Panc1 (cell line): ENCODE measurements at regions not wholly inside any gene's neighbourhood (a gene's known extent, or its start where the extent isn't known, plus 50 kb on each side); places are given as distances from the start of the nearest gene placed in this dataset.

Experiments used
- ATAC-seq: fragments of 200-7000 bp; cut with Tn5 transposase; 2 replicates; pipeline ENCODE4 v1.9.1; 2020; ENCODE audit warnings: mild to moderate bottlenecking, moderate library complexity
- BruUV-seq: library from RNA; stranded (reverse); fragments of 400-500 nt; replicated peaks from 2 replicates; lab custom pipeline; 2021; lab: Mats Ljungman, UMichigan
- CTCF ChIA-PET: fragments of 300-600 bp; sonication (Branson Sonifier 250); formaldehyde crosslinking; loops from one replicate; lab custom pipeline; 2022; ENCODE audit warnings: antibody characterized with exemption; lab: Charles Lee
- POLR2A ChIA-PET: fragments of 300-600 bp; sonication (Branson Sonifier 250); formaldehyde crosslinking; loops from one replicate; lab custom pipeline; 2022; ENCODE audit warnings: antibody characterized with exemption; lab: Charles Lee
- DNase-seq: peaks from one replicate; pipeline ENCODE4 v3.0.0-alpha.2; 2010; ENCODE audit warnings: low read depth, low spot score
- H3K27ac ChIP-seq: 2 replicates; pipeline ENCODE4 v1.5.1; 2011; ENCODE audit warnings: mild to moderate bottlenecking, low read length, inconsistent platforms
- H3K27me3 ChIP-seq: fragments of 200-500 bp; sonication (Bioruptor generic); 2 replicates; pipeline ENCODE4 v1.6.0; 2014; ENCODE audit warnings: low read length, inconsistent platforms; ENCODE audit not compliant: control insufficient read depth, insufficient read depth
- H3K36me3 ChIP-seq: fragments of 200-500 bp; sonication (Bioruptor generic); 2 replicates; pipeline ENCODE4 v1.5.1; 2014; ENCODE audit warnings: inconsistent platforms, mild to moderate bottlenecking, low read length, moderate library complexity; ENCODE audit not compliant: control insufficient read depth, insufficient read depth
- H3K4me1 ChIP-seq: 2 replicates; pipeline ENCODE4 v1.5.1; 2011; ENCODE audit warnings: inconsistent platforms, mild to moderate bottlenecking, low read length, moderate library complexity; ENCODE audit not compliant: control insufficient read depth, insufficient read depth
- H3K4me3 ChIP-seq, 2 experiments: 2 replicates each; pipeline ENCODE4 v1.5.1; 2011 to 2012; ENCODE audit warnings: low read depth in 2 of 2, low read length in 2 of 2, mild to moderate bottlenecking in 2 of 2, inconsistent platforms in 1 of 2, moderate library complexity in 1 of 2
- H3K9me3 ChIP-seq: fragments of 200-500 bp; sonication (Bioruptor generic); 2 replicates; pipeline ENCODE4 v1.5.1; 2014; ENCODE audit warnings: low read depth, mild to moderate bottlenecking, inconsistent platforms, low read length, moderate library complexity; ENCODE audit not compliant: control insufficient read depth, insufficient read depth
- POLR2AphosphoS5 ChIP-seq: IDR thresholded peaks from 2 replicates; pipeline ENCODE4 v1.6.1; 2012; ENCODE audit warnings: mild to moderate bottlenecking, low read depth, low read length, moderate library complexity
- SIN3A ChIP-seq: IDR thresholded peaks from 2 replicates; pipeline ENCODE4 v1.6.1; 2012; ENCODE audit warnings: low read depth, mild to moderate bottlenecking, low read length, moderate library complexity, borderline replicate concordance; ENCODE audit not compliant: insufficient read depth
- TCF7L2 ChIP-seq: IDR thresholded peaks from 2 replicates; pipeline ENCODE4 v1.6.1; 2011; ENCODE audit warnings: mild to moderate bottlenecking, low read depth, low read length, inconsistent platforms
- in situ Hi-C: cut with HindIII; loops from 2 replicates; pipeline ENCODE4 v1.10.0; 2016; ENCODE audit warnings: low sequenced_read_pairs, low pct_unique_long_range_greater_than_20kb
- intact Hi-C: fragments of 100-400 bp; cut with micrococcal nuclease; formaldehyde crosslinking; loops from one replicate; pipeline ENCODE4 v1.10.0; 2022; ENCODE audit not compliant: unreplicated experiment
- TF ChIP-seq, protein P1 (sequence below): fragments of 450-650 bp; IDR thresholded peaks from 2 replicates; pipeline ENCODE4 v1.5.1; 2017; ENCODE audit warnings: mild to moderate bottlenecking
- TF ChIP-seq, protein P2 (sequence below), 2 experiments: IDR thresholded peaks; 2 replicates each; pipeline ENCODE4 v1.6.1; 2011 to 2012; ENCODE audit warnings: low read depth in 2 of 2, control low read depth in 1 of 2, low read length in 1 of 2, mild to moderate bottlenecking in 1 of 2, moderate library complexity in 1 of 2; ENCODE audit not compliant: insufficient read depth in 1 of 2

DNA sequence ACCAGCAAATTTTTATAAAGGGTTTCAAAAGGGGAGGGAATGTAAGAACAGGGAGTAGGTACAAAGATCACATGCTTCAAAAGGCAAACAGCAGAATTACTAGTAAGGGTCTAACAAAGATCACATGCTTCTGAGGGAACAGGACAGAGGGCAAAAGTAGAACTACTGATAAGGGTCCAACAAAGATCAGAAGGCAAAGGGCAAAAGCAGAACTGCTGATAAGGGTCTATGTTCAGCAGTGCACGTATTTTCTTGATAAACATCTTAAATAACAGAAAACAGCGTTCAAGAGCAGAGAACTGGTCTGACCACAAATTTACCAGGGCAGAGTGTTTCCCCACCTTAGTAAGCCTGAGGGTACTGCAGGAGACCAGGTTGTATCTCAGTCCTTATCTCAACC lies 469.5 kb upstream of the PIK3R1 start:
- intact Hi-C loops (no loop called here), in situ Hi-C loops (no loop called here)
- no peak for DNase-seq
- Histone ChIP-seq H3K4me1 (no peaks in the 10 kb centered on the region), H3K36me3 (no peaks in the 10 kb centered on the region), H3K4me3 (no peak overlapping the region), H3K27ac (no peak overlapping the region), H3K9me3 (no peaks in the 10 kb centered on the region), H3K27me3 (no peaks in the 10 kb centered on the region)
- POLR2A ChIA-PET, result no interaction called here
- TF ChIP-seq TCF7L2, result no peak
- TF ChIP-seq, protein P1, sequence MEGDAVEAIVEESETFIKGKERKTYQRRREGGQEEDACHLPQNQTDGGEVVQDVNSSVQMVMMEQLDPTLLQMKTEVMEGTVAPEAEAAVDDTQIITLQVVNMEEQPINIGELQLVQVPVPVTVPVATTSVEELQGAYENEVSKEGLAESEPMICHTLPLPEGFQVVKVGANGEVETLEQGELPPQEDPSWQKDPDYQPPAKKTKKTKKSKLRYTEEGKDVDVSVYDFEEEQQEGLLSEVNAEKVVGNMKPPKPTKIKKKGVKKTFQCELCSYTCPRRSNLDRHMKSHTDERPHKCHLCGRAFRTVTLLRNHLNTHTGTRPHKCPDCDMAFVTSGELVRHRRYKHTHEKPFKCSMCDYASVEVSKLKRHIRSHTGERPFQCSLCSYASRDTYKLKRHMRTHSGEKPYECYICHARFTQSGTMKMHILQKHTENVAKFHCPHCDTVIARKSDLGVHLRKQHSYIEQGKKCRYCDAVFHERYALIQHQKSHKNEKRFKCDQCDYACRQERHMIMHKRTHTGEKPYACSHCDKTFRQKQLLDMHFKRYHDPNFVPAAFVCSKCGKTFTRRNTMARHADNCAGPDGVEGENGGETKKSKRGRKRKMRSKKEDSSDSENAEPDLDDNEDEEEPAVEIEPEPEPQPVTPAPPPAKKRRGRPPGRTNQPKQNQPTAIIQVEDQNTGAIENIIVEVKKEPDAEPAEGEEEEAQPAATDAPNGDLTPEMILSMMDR, result no peak
- TF ChIP-seq SIN3A, result no peak
- TF ChIP-seq POLR2AphosphoS5, result no peak
- TF ChIP-seq, protein P2, sequence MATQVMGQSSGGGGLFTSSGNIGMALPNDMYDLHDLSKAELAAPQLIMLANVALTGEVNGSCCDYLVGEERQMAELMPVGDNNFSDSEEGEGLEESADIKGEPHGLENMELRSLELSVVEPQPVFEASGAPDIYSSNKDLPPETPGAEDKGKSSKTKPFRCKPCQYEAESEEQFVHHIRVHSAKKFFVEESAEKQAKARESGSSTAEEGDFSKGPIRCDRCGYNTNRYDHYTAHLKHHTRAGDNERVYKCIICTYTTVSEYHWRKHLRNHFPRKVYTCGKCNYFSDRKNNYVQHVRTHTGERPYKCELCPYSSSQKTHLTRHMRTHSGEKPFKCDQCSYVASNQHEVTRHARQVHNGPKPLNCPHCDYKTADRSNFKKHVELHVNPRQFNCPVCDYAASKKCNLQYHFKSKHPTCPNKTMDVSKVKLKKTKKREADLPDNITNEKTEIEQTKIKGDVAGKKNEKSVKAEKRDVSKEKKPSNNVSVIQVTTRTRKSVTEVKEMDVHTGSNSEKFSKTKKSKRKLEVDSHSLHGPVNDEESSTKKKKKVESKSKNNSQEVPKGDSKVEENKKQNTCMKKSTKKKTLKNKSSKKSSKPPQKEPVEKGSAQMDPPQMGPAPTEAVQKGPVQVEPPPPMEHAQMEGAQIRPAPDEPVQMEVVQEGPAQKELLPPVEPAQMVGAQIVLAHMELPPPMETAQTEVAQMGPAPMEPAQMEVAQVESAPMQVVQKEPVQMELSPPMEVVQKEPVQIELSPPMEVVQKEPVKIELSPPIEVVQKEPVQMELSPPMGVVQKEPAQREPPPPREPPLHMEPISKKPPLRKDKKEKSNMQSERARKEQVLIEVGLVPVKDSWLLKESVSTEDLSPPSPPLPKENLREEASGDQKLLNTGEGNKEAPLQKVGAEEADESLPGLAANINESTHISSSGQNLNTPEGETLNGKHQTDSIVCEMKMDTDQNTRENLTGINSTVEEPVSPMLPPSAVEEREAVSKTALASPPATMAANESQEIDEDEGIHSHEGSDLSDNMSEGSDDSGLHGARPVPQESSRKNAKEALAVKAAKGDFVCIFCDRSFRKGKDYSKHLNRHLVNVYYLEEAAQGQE (IDR thresholded peaks at IDR 0.05; ENCODE audit: insufficient read depth in 1 of 2, low read depth in 2 of 2, low read length in 1 of 2), result no peak
- BruUV-seq, result no TSS peak
- no peak for ATAC-seq
- CTCF ChIA-PET, result no interaction called here

DNA sequence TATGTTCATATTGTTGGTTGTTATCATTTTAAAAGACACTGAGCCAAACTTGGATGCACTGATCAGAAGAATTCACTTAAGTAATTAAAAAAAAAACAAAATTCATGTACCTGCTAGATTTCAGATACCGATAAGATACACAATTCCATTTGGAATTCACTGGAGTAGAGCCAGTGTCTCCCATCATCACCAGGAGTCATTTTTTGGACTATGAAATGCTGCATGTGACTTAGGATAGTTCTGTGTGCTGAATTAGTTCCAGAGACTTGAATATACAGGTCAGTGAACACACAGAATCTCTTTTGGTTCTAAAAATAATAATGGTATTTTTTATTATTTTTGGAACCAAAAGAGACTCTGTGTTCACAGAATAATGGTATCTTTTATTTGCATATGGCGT lies 482.6 kb upstream of the PIK3R1 start:
- TF ChIP-seq TCF7L2, result no peak
- BruUV-seq, result no TSS peak
- intact Hi-C loops (no loop called here), in situ Hi-C loops (no loop called here)
- H3K4me3 ChIP-seq, result no peak overlapping the region
- no peaks in the 10 kb centered on the region for H3K27me3 ChIP-seq
- DNase-seq, result no peak
- ChIA-PET CTCF (no interaction called here), POLR2A (no interaction called here)
- H3K4me1 ChIP-seq, result no peaks in the 10 kb centered on the region
- no peaks in the 10 kb centered on the region for H3K9me3 ChIP-seq
- no peaks in the 10 kb centered on the region for H3K36me3 ChIP-seq
- no peak for ATAC-seq
- no peak overlapping the region for H3K27ac ChIP-seq

DNA sequence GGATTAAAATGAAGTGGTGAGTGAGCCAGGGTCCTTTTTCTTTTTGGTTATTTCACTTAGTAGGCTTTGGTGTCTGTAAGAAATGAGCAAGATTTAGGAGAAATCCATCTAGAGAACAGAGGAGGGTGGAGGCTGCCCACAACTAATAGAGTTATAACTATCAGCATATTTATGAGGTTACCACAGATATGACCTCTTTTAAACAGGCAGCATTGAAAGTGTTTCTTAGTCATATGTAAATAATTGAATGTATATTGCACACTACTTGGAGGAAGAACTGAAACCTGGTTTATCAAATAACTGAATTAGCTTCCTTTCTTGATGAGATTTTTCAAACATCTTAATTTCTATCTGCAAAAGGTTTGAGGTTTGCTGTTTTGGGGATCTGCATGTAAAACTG lies 483.1 kb upstream of the PIK3R1 start:
- Histone ChIP-seq H3K36me3 (no peaks in the 10 kb centered on the region), H3K4me1 (no peaks in the 10 kb centered on the region), H3K4me3 (no peak overlapping the region), H3K27ac (no peak overlapping the region), H3K27me3 (no peaks in the 10 kb centered on the region), H3K9me3 (no peaks in the 10 kb centered on the region)
- no TSS peak for BruUV-seq
- ATAC-seq (no peak), DNase-seq (no peak)
- ChIA-PET CTCF (no interaction called here), POLR2A (no interaction called here)
- in situ Hi-C loops, result no loop called here
- TF ChIP-seq SIN3A, result no peak
- no peak for TF ChIP-seq POLR2AphosphoS5
- TF ChIP-seq, protein P1, result no peak
- no peak for TF ChIP-seq TCF7L2
- TF ChIP-seq, protein P2 (IDR thresholded peaks at IDR 0.05; ENCODE audit: insufficient read depth in 1 of 2, low read depth in 2 of 2, low read length in 1 of 2), result no peak
- intact Hi-C loops, result no loop called here
